MM.1S (cell line): ENCODE measurements at regions not wholly inside any gene's neighbourhood (a gene's known extent, or its start where the extent isn't known, plus 50 kb on each side); places are given as distances from the start of the nearest gene placed in this dataset.

Source experiments
- DNase-seq: peaks from one replicate; pipeline ENCODE4 v3.0.0-alpha.2; 2015
- H2AFZ ChIP-seq: fragments of 300-600 bp; sonication (generic); 2 replicates; pipeline ENCODE4 v1.6.0; 2016; ENCODE audit warnings: antibody characterized with exemption, low read length
- H3F3A ChIP-seq: fragments of 300-600 bp; sonication (generic); 2 replicates; pipeline ENCODE4 v1.6.1; 2016; ENCODE audit warnings: mild to moderate bottlenecking, antibody characterized with exemption, low read length, moderate library complexity, mixed read lengths; ENCODE audit not compliant: insufficient read depth
- H3K27ac ChIP-seq: fragments of 300-600 bp; sonication (generic); 2 replicates; pipeline ENCODE4 v1.5.1; 2016; ENCODE audit warnings: mild to moderate bottlenecking, low read length
- H3K27me3 ChIP-seq: fragments of 300-600 bp; sonication (generic); replicated peaks from 2 replicates; pipeline ENCODE4 v1.6.0; 2016; ENCODE audit warnings: low read length; ENCODE audit not compliant: insufficient read depth
- H3K36me3 ChIP-seq: fragments of 300-600 bp; sonication (generic); replicated peaks from 2 replicates; pipeline ENCODE4 v1.6.1; 2016; ENCODE audit warnings: mild to moderate bottlenecking, low read length, mixed read lengths; ENCODE audit not compliant: insufficient read depth
- H3K4me1 ChIP-seq: fragments of 300-600 bp; sonication (generic); 2 replicates; pipeline ENCODE4 v1.6.1; 2016; ENCODE audit warnings: low read length, mixed read lengths
- H3K4me2 ChIP-seq: fragments of 300-600 bp; sonication (generic); 2 replicates; pipeline ENCODE4 v1.6.0; 2016; ENCODE audit warnings: low read depth, low read length
- H3K4me3 ChIP-seq: fragments of 300-600 bp; sonication (generic); 2 replicates; pipeline ENCODE4 v1.5.1; 2016; ENCODE audit warnings: low read length, mixed read lengths
- H3K79me2 ChIP-seq: fragments of 300-600 bp; sonication (generic); 2 replicates; pipeline ENCODE4 v1.6.1; 2016; ENCODE audit warnings: mixed run types, low read length, mixed read lengths
- H3K9ac ChIP-seq: fragments of 300-600 bp; sonication (generic); 2 replicates; pipeline ENCODE4 v1.6.1; 2016; ENCODE audit warnings: low read length, mixed read lengths
- H3K9me2 ChIP-seq: fragments of 300-600 bp; sonication (generic); replicated peaks from 2 replicates; pipeline ENCODE4 v1.6.1; 2016; ENCODE audit warnings: mild to moderate bottlenecking, low read length, mixed read lengths; ENCODE audit not compliant: insufficient read depth
- H3K9me3 ChIP-seq: fragments of 300-600 bp; sonication (generic); replicated peaks from 2 replicates; pipeline ENCODE4 v1.6.1; 2016; ENCODE audit warnings: mild to moderate bottlenecking, low read length, mixed read lengths; ENCODE audit not compliant: insufficient read depth
- H4K20me1 ChIP-seq: fragments of 300-600 bp; sonication (generic); 2 replicates; pipeline ENCODE4 v1.6.1; 2016; ENCODE audit warnings: mild to moderate bottlenecking, low read length, moderate library complexity, mixed read lengths; ENCODE audit not compliant: insufficient read depth
- CTCF ChIP-seq: fragments of 300-600 bp; sonication (generic); IDR thresholded peaks from 2 replicates; pipeline ENCODE4 v1.5.1; 2016; ENCODE audit warnings: antibody characterized with exemption, low read length, mixed read lengths
- EZH2 ChIP-seq: fragments of 300-600 bp; sonication (generic); optimal IDR thresholded peaks from 2 replicates; pipeline ENCODE3; 2017; ENCODE audit warnings: low read depth, mild to moderate bottlenecking, antibody characterized with exemption, low read length, mixed read lengths
- EZH2phosphoT487 ChIP-seq: fragments of 300-600 bp; sonication (generic); IDR thresholded peaks from 2 replicates; pipeline ENCODE4 v1.6.1; 2018; ENCODE audit warnings: antibody characterized with exemption, low read length

- no peak for DNase-seq
- Histone ChIP-seq H3K27me3 (no peaks in the 10 kb centered on the region), H3K4me3 (no peak overlapping the region), H3F3A (no peaks in the 10 kb centered on the region), H4K20me1 (no peaks in the 10 kb centered on the region), H3K9ac (no peak overlapping the region), H2AFZ (no peak overlapping the region), H3K9me3 (no peaks in the 10 kb centered on the region), H3K27ac (no peak overlapping the region), H3K36me3 (no peaks in the 10 kb centered on the region), H3K4me1 (no peaks in the 10 kb centered on the region), H3K79me2 (no peaks in the 10 kb centered on the region), H3K4me2 (no peak overlapping the region), H3K9me2 (no peaks in the 10 kb centered on the region)
- TF ChIP-seq EZH2phosphoT487: no peak
- TF ChIP-seq EZH2: no peak
- no peak for TF ChIP-seq CTCF
Observed at GRCh38 chr5:96083361-96083881, 121.8 kb upstream of the ELL2 start.

GRCh38 chr5:96081276-96081858, 119.7 kb upstream of the ELL2 start:
- no peaks in the 10 kb centered on the region for H3K9me2 ChIP-seq
- no peaks in the 10 kb centered on the region for H4K20me1 ChIP-seq
- H3K79me2 ChIP-seq: no peaks in the 10 kb centered on the region
- H3K4me2 ChIP-seq: no peak overlapping the region
- no peaks in the 10 kb centered on the region for H3F3A ChIP-seq
- no peaks in the 10 kb centered on the region for H3K9me3 ChIP-seq
- no peak overlapping the region for H2AFZ ChIP-seq
- no peaks in the 10 kb centered on the region for H3K27me3 ChIP-seq
- no peaks in the 10 kb centered on the region for H3K4me1 ChIP-seq
- no peaks in the 10 kb centered on the region for H3K36me3 ChIP-seq
- no peak overlapping the region for H3K27ac ChIP-seq
- TF ChIP-seq CTCF: no peak
- no peak for TF ChIP-seq EZH2phosphoT487
- no peak for TF ChIP-seq EZH2
- no peak for DNase-seq
- no peak overlapping the region for H3K4me3 ChIP-seq
- H3K9ac ChIP-seq: no peak overlapping the region

- Histone ChIP-seq H2AFZ (no peak overlapping the region), H4K20me1 (no peaks in the 10 kb centered on the region), H3K9me2 (no peaks in the 10 kb centered on the region), H3K4me2 (no peak overlapping the region), H3K36me3 (no peaks in the 10 kb centered on the region), H3F3A (no peaks in the 10 kb centered on the region), H3K4me3 (no peak overlapping the region), H3K27ac (no peak overlapping the region), H3K79me2 (no peaks in the 10 kb centered on the region), H3K9ac (no peak overlapping the region), H3K9me3 (no peaks in the 10 kb centered on the region), H3K27me3 (no peaks in the 10 kb centered on the region), H3K4me1 (no peaks in the 10 kb centered on the region)
- DNase-seq: no peak
- TF ChIP-seq CTCF (no peak), EZH2 (no peak), EZH2phosphoT487 (no peak)
Observed at GRCh38 chr5:96080557-96080956, 118.9 kb upstream of the ELL2 start.
